ENCODE measurements at regions not wholly inside any gene's neighbourhood (a gene's known extent, or its start where the extent isn't known, plus 50 kb on each side); places are given as distances from the start of the nearest gene placed in this dataset.

DNA sequence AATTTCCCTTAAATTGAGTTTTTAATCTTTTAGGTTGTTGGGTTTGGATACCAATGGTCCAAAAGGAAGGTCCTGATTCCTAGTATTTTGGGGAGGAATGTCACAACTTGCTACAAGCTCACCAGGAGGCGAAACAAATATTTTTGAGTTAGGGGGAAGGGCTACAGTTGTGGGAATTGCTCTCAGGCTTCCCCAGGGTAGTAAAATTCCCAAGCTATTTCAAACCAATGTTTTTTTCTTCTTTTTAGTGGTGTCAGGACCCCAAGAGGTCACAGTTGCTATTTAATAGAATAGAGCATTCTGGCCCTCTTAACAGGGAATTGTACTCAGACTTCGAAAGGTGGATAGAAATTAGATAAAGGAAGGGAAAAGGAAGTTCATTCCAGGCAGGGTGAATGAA lies 68.5 kb upstream of the ST3GAL5 start:
- TF ChIP-seq, protein P1, sequence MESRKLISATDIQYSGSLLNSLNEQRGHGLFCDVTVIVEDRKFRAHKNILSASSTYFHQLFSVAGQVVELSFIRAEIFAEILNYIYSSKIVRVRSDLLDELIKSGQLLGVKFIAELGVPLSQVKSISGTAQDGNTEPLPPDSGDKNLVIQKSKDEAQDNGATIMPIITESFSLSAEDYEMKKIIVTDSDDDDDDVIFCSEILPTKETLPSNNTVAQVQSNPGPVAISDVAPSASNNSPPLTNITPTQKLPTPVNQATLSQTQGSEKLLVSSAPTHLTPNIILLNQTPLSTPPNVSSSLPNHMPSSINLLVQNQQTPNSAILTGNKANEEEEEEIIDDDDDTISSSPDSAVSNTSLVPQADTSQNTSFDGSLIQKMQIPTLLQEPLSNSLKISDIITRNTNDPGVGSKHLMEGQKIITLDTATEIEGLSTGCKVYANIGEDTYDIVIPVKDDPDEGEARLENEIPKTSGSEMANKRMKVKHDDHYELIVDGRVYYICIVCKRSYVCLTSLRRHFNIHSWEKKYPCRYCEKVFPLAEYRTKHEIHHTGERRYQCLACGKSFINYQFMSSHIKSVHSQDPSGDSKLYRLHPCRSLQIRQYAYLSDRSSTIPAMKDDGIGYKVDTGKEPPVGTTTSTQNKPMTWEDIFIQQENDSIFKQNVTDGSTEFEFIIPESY (IDR thresholded peaks at IDR 0.05; ENCODE audit: extremely low read depth, insufficient replicate concordance, low read length), result no peak
- TF ChIP-seq, protein P2, sequence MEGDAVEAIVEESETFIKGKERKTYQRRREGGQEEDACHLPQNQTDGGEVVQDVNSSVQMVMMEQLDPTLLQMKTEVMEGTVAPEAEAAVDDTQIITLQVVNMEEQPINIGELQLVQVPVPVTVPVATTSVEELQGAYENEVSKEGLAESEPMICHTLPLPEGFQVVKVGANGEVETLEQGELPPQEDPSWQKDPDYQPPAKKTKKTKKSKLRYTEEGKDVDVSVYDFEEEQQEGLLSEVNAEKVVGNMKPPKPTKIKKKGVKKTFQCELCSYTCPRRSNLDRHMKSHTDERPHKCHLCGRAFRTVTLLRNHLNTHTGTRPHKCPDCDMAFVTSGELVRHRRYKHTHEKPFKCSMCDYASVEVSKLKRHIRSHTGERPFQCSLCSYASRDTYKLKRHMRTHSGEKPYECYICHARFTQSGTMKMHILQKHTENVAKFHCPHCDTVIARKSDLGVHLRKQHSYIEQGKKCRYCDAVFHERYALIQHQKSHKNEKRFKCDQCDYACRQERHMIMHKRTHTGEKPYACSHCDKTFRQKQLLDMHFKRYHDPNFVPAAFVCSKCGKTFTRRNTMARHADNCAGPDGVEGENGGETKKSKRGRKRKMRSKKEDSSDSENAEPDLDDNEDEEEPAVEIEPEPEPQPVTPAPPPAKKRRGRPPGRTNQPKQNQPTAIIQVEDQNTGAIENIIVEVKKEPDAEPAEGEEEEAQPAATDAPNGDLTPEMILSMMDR (IDR thresholded peaks at IDR 0.05 in 2 of 3, conservative IDR thresholded peaks at IDR 0.05 in 1 of 3; ENCODE audit: borderline replicate concordance in 1 of 3, insufficient read depth in 1 of 3, low read depth in 2 of 3, low read length in 2 of 3), result no peak
- TF ChIP-seq ZNF274 (IDR thresholded peaks at IDR 0.05; ENCODE audit: low read depth, low read length) (no peak), POLR2A (IDR thresholded peaks at IDR 0.05; ENCODE audit: borderline replicate concordance, extremely low read depth, insufficient read depth, insufficient read length) (no peak), SIN3A (IDR thresholded peaks at IDR 0.05; ENCODE audit: low read depth) (no peak)

All from HCT116 (cell line).